Liver (tissue), 2 donors: ENCODE measurements at regions not wholly inside any gene's neighbourhood (a gene's known extent, or its start where the extent isn't known, plus 50 kb on each side); places are given as distances from the start of the nearest gene placed in this dataset.

Experiments used
- RAD21 ChIP-seq, 2 donors: IDR thresholded peaks; 2 replicates each; pipeline ENCODE4 v1.6.1; 2016; ENCODE audit warnings: antibody characterized with exemption in 2 of 2, mild to moderate bottlenecking in 2 of 2
- YY1 ChIP-seq: IDR thresholded peaks from 2 replicates; pipeline ENCODE4 v1.6.1; 2016; ENCODE audit warnings: antibody characterized with exemption, mild to moderate bottlenecking
- donor health status: healthy.

DNA sequence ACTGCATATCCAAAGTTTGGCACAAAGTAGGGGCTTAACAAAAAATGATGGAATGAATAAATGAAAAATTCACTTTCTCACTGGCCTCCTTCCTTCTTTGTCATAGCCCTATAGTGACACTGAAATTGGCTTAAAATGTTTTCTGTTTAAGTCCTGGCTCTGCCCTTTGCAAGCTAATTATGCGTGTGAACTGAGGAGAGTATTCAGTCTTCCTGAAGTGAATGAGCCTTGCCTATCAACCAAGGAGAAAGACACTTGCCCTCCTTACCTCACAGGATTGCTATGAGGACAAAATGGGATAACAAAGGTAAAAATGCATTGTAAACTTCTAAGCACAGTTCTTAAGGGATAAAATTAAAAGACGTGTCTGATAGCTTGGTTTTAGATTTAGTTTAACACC lies 729.8 kb upstream of the ANO3 start:
- TF ChIP-seq YY1 (no peak), RAD21 (IDR thresholded peaks at IDR 0.05) (no peak)
